ENCODE measurements at regions not wholly inside any gene's neighbourhood (a gene's known extent, or its start where the extent isn't known, plus 50 kb on each side); places are given as distances from the start of the nearest gene placed in this dataset.
"Not testable (repeated sequence)": the region's sequence is repeated elsewhere in the genome, so short reads cannot be mapped to it uniquely, and the experiment has no call there.

DNA sequence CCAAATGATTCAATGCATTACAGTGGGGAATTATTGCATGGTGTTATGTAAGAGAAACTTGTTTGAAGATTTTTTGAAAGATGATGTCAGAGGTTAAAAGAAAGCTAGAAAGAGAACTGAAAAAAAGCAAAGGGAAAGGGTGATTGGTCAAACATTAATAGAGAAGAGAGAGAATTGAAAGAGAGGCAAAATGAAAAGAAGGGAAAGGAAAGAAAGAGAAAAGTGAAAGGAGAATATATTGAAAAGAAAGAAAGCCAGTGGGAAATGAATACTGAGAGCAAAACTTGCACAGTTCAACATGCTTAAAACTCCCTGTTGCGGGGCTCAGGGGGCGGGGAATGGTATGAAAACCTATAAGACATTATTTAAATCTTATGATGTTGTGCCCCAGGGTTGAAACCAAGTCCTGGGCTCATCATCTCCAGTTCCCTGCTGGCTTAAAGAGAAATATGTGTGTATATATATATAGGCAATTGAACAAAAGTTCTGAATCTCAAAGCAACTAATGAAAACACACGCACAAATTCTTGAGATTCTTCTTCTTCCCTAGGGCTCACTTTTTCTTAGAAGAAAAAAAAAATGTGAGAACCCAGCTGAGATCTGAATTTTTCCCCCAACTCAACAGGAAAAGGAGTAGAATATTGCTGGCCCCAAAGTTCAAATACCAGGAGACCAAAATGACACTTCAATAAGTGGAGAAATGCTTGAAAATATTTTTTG is 2045.9 kb upstream of the CELF4 start:
- DNase-seq, result no peak

DNA sequence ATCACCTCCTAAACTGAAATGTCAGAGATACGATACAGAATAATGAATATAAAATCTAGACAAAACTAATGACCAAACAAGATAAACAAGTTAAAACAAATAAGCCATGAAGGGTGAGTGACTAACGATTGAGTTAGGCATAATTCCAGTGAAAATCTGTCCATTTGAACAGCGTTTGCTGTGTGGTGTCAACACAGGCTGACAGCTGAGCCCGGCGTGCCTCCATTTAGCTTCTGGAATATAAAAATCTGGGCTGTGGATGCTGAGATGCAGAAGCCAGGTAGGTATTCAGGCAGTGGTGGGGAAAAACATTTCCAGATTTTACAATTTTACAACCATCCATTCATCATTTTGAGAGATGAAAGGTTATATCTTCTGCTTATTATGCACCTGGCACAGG is 2041.4 kb upstream of the CELF4 start:
- no peak for DNase-seq

DNA sequence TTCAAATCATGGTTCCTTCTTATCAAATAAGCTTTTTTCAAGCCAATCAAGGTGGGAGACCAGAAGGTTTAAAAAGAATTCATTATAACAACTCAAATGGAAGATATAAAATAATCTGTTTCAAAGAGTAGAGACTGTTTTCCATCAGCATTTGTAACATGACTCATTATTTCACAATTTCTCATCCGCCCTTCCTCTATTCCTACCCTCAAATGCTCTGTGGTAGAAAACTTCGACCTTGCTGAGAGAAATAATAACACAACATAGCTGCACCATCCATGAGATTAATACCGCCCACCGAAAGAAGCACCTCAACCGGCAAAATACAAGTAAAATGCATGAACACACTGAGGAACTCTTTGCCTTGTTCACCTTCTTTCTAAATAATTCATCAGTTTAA is 2039.2 kb upstream of the CELF4 start:
- DNase-seq, result no peak

- no peak for DNase-seq
Observed at GRCh38 chr18:39602131-39602530, 2036.5 kb upstream of the CELF4 start.

DNA sequence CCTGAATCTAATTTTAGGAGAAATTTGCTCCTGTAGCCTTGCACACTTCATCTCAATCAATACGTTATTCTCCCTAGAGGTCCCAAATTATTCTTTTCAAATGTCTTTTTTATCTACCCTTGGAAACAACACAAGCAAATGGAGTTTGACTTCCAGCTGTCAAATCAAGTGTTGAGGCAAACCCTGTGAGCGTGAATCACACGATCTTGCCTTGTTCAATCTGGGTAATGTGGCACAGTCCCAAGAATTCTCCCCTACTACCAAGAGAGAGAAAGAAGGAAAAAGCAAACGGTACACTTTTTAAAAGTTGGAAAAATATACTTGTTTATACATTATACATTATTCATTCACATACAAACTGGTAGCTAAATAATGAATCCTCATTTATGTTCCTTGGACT is 2035.3 kb upstream of the CELF4 start:
- no peak for DNase-seq

DNA sequence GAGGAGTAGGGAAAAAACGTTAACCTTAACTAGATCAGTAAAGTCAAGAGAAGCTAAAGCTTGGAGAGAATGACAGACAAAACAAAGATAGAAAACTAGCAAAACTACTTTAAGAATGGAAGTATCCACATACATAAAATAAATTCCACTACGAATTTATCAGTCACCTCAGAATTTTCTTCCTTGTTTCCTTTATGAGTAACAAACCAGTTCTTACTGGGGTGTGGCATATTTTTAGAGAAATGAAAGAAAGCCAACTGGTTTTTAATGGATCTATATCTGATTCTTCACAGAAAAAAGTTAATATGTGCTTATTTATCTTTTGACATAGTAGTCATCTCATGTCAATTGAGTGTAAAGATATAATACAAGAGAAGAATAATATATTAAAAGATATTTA is 2033.7 kb upstream of the CELF4 start:
- no peak for DNase-seq

DNA sequence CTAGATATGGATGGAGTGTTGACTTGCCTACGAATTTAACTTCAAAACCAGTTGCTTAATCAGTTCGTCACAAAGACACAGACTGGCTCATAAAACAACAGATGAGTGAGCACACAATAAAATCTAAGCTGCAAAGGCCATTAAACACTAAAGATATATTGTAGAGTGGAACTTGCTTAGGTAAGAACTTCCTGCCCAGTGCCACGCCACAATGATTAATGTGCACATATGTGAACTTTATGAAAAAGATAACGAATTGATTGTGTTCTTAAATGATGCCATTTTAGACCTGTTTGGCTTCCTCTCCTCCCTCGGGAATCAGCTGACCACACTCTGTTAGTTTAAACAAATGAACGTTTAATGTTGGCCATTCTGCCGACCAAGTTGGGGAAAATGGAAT is 2031.3 kb upstream of the CELF4 start:
- DNase-seq, result no peak

DNA sequence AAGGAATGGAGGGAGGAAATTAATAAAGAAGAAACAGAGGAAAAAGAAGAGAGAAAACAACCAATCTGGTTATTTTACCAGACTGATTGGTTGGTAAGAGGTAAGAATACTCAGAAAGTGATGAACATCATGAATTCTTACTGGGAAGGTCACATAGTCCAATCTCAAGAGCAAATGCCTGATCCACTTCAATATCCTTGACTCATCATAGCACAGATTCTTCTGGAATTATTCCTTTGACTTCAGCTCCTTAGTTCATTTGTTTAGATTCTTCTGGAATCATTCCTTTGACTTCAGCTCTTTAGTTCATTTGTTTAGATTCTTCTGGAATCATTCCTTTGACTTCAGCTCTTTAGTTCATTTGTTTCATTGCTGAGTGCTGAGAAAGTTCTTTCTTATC is 2030.6 kb upstream of the CELF4 start:
- DNase-seq, result no peak

DNA sequence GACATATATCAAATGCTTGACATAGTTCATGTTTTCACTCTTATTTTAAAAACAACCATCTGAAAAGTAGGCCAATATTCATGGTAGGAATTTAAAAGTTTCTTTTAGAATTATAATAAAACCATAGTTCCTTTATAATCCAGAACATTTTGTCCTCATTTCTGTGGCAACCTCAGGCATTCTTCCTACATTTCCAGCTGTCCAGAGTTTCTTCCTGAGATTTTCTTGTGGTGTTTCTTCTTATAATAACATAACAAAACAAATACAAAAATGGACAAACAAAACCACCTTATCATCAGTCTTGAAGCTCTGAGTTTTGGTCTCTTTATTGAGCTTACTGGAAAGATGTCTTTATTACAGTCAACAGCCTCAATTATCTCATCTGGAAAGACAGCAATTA is 2028.6 kb upstream of the CELF4 start:
- DNase-seq, result no peak

DNA sequence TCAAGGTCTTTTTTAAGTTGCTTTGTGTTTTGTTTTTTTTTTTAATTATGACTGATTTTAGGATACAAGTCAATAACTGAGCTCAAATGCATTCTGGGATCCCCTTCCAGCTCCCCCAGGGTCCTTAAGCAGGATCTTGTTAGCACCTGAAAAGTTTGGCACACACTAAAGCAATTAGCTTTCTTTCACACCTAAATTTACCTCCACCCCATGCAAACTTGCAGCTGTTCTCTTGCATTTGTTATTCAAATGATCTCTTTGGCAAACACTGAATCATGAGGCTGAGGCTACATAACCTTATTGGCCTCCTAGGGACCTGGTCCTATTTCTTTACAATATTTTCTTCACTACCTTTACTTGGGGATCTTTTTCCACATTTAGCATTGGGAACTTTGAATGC is 2026.1 kb upstream of the CELF4 start:
- DNase-seq, result no peak

GRCh38 chr18:39589496-39589895 is 2023.9 kb upstream of the CELF4 start:
- DNase-seq, result no peak

- DNase-seq, result peak; percentile 45
Observed at GRCh38 chr18:39587586-39587985, 2022.0 kb upstream of the CELF4 start.

GRCh38 chr18:39586741-39587140 is 2021.1 kb upstream of the CELF4 start:
- DNase-seq, result peak; percentile 25

DNA sequence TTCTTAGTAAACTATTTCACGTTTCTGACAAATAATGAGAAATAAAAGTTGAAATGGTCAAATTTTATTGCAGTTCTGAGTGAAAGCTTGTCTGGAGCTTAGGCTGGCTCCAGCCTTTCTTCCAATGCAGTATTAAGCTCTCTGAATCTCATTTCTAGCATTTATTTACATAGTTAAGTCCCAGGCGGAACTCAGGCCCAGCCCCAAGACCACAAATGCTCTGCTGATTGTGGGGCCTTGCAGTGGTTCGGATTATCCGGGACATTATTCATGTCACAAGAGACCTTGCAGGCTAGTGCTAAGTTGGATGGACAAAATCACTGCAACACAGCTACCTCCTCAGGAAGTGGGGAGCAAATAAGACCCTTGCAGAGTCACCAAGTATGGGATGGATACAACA is 2009.3 kb upstream of the CELF4 start:
- DNase-seq, result no peak

GRCh38 chr18:39571511-39571910 is 2005.9 kb upstream of the CELF4 start:
- DNase-seq, result no peak

DNA sequence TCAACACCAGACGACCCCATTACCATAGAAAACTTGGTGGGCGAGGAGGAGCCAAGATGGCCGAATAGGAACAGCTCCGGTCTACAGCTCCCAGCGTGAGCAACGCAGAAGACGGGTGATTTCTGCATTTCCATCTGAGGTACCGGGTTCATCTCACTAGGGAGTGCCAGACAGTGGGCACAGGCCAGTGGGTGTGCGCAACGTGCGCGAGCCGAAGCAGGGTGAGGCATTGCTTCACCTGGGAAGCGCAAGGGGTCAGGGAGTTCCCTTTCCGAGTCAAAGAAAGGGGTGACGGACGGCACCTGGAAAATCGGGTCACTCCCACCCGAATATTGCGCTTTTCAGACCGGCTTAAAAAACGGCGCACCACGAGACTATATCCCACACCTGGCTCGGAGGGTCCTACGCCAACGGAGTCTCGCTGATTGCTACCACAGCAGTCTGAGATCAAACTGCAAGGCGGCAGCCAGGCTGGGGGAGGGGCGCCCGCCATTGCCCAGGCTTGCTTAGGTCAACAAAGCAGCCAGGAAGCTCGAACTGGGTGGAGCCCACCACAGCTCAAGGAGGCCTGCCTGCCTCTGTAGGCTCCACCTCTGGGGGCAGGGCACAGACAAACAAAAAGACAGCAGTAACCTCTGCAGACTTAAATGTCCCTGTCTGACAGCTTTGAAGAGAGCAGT is 2000.1 kb upstream of the CELF4 start:
- not testable (repeated sequence) for DNase-seq

DNA sequence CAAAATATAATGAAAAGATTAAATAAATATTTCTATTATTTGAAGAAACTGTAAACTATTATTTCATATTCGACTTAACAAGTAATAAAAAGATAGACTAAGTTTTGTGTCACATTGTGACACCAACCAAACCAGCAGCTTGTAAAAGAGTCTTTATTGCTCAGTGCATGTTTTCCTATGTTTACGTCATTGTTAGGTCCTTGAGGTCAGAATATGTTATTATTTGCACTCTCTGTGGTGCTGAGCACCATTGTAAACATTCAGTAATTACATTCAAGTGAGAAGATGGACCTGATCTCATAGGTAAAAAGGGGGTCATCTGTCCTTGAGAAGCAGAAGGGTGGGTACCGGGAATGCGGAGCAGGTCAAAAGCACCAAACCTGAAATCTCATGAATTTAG is 1999.1 kb upstream of the CELF4 start:
- DNase-seq, result no peak

DNA sequence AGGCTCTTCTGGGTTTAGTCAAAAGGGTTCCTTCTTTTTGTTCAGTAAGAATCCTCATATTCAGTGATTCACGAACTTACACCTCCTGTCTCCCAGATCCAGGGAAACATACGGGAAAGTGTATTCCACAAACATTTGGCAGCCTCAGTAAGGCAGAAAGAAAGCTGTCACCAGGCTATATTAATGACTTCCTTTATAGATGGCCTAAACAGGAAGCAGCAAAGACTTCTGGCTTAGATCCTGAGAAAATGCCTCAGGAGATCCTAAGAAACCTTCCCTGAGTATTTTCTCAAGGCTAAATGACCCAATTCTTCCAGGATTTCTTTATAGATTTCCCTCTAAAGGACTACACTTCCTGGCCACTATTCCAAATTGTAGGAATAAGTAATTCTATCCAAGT is 1995.5 kb upstream of the CELF4 start:
- peak; percentile 68 for DNase-seq

DNA sequence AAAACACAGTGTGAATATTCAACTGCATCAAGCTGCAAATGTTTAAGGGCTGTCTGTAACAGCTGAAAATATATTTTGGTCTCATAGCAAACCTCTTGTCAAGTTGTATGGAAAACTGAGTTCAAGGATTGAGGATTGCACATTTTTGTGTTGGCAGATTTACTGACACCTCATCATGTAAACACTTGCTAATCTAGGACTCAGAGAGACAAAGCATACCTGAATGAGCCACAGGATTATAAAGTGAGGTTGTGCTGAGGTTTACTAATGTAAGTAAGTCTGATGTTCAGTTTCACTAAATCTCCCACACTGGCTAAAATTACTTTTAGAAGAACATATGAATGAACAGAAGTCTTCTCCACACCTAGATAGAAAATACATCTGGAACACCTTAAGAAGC is 1993.1 kb upstream of the CELF4 start:
- DNase-seq, result no peak

- DNase-seq, result no peak
Observed at GRCh38 chr18:39555496-39555895, 1989.9 kb upstream of the CELF4 start.

GRCh38 chr18:39550701-39551100 is 1985.1 kb upstream of the CELF4 start:
- DNase-seq, result no peak

DNA sequence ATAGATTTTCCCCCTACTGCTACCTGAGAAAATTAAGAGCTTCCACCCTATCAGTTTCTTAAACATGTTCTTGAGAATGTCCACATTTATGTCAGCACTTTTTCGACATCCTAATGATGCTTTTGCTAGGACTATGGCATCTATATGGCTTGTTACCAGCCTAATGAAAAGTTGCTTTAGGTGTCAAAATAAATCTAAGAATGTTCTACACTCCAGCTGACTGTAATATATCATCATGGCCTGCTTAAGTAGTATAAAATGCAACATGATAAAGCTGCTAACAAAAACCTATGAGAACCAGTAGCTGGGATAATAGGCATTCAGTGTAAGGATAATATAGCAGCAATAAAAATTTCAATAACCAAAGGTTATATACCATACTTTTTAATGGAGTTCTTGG is 1983.5 kb upstream of the CELF4 start:
- DNase-seq, result no peak

DNA sequence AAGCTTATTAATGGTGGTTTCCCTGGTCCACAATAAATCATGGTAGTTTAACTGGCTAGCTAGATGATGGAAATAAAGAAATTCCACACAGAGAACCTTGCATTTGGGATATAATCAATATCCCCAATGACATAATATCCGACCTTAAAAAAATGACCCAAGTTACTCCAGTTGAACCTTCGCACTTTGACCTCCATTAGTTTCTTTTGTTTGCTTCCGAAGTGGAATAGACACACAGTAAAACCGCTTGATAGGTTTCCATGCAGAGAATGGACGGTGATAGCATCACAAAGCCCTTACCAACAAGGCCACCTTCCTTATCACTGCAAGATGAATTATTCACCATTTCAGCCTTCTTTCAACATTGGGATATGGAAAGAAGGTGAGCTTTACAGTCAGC is 1966.1 kb upstream of the CELF4 start:
- no peak for DNase-seq

GRCh38 chr18:39529358-39529757 is 1963.8 kb upstream of the CELF4 start:
- DNase-seq, result no peak
